CD14-positive monocyte (primary cell): ENCODE measurements at regions not wholly inside any gene's neighbourhood (a gene's known extent, or its start where the extent isn't known, plus 50 kb on each side); places are given as distances from the start of the nearest gene placed in this dataset.

Experiments
- DNase-seq, 3 donors: peaks; one replicate each; pipeline ENCODE4 v3.0.0-alpha.2; 2011 to 2022
- H2AFZ ChIP-seq: 2 replicates; pipeline ENCODE4 v1.6.0; 2012; ENCODE audit warnings: mild to moderate bottlenecking, low read depth, low read length, inconsistent platforms; ENCODE audit not compliant: insufficient read depth, poor library complexity, severe bottlenecking
- H3K27ac ChIP-seq, 2 donors: 1 replicate in 1 of 2; 2 replicates in 1 of 2; pipeline ENCODE4 v1.5.1; 2012 to 2013; ENCODE audit warnings: low read length in 2 of 2, control low read depth in 1 of 2, inconsistent platforms in 1 of 2, low read depth in 1 of 2, mild to moderate bottlenecking in 1 of 2
- H3K27me3 ChIP-seq, 2 donors: one replicate each; pipeline versions ENCODE4 v1.6.0 to v1.6.1; 2011 to 2013; ENCODE audit warnings: low read length in 2 of 2; ENCODE audit not compliant: control insufficient read depth in 2 of 2, insufficient read depth in 2 of 2
- H3K36me3 ChIP-seq, 2 donors: replicated peaks in 1 of 2; 1 replicate in 1 of 2; 2 replicates in 1 of 2; pipeline versions ENCODE4 v1.5.1 to v1.6.1; 2012 to 2013; ENCODE audit warnings: low read length in 2 of 2, control low read depth in 1 of 2, inconsistent platforms in 1 of 2, mild to moderate bottlenecking in 1 of 2; ENCODE audit not compliant: insufficient read depth in 2 of 2, control insufficient read depth in 1 of 2
- H3K4me1 ChIP-seq, 2 donors: 1 replicate in 1 of 2; 2 replicates in 1 of 2; pipeline versions ENCODE4 v1.5.1 to v1.6.1; 2012 to 2013; ENCODE audit warnings: low read length in 2 of 2, control low read depth in 1 of 2, inconsistent platforms in 1 of 2, mild to moderate bottlenecking in 1 of 2, moderate library complexity in 1 of 2; ENCODE audit not compliant: insufficient read depth in 2 of 2, control insufficient read depth in 1 of 2
- H3K4me2 ChIP-seq: replicated peaks from 2 replicates; pipeline ENCODE3; 2012; ENCODE audit warnings: low read length, moderate library complexity, mild to moderate bottlenecking; ENCODE audit not compliant: poor library complexity, severe bottlenecking; ENCODE audit errors: extremely low read depth
- H3K4me3 ChIP-seq, 3 experiments: fragments of 200-600 bp in 1 of 3; sonication (generic) in 1 of 3; replicated peaks in 1 of 3; 1 replicate in 2 of 3; 2 replicates in 1 of 3; pipeline ENCODE4 v1.5.1; 2011 to 2013; ENCODE audit warnings: low read length in 3 of 3, mild to moderate bottlenecking in 3 of 3, control low read depth in 2 of 3, low read depth in 2 of 3, inconsistent platforms in 1 of 3, moderate library complexity in 1 of 3
- H3K79me2 ChIP-seq: 2 replicates; pipeline ENCODE4 v1.6.0; 2012; ENCODE audit warnings: mild to moderate bottlenecking, control low read depth, inconsistent platforms, low read length, moderate library complexity; ENCODE audit not compliant: insufficient read depth
- H3K9ac ChIP-seq: 2 replicates; pipeline ENCODE4 v1.6.0; 2017; ENCODE audit warnings: low read length, mild to moderate bottlenecking; ENCODE audit not compliant: insufficient read depth, poor library complexity, severe bottlenecking
- H3K9me3 ChIP-seq, 2 donors: replicated peaks in 1 of 2; 1 replicate in 1 of 2; 2 replicates in 1 of 2; pipeline versions ENCODE4 v1.5.1 to v1.6.1; 2012 to 2013; ENCODE audit warnings: low read length in 2 of 2, control low read depth in 1 of 2; ENCODE audit not compliant: control insufficient read depth in 1 of 2, insufficient read depth in 1 of 2
- H4K20me1 ChIP-seq: 2 replicates; pipeline ENCODE4 v1.6.0; 2012; ENCODE audit warnings: mild to moderate bottlenecking, low read length, control low read depth, moderate library complexity; ENCODE audit not compliant: insufficient read depth
- H3K27ac Mint-ChIP-seq, 7 donors: one replicate each; pipeline ENCODE4 v1.8.0; 2020; ENCODE audit warnings: mild to moderate bottlenecking in 7 of 7, mixed read lengths in 7 of 7, moderate library complexity in 6 of 7, inconsistent platforms in 2 of 7
- H3K27me3 Mint-ChIP-seq, 3 donors: one replicate each; pipeline ENCODE4 v1.8.0; 2021 to 2022; ENCODE audit warnings: low read depth in 3 of 3, mild to moderate bottlenecking in 3 of 3, mixed read lengths in 3 of 3, moderate library complexity in 3 of 3, inconsistent platforms in 1 of 3
- H3K36me3 Mint-ChIP-seq, 2 donors: one replicate each; pipeline ENCODE4 v1.8.0; 2020; ENCODE audit warnings: mixed read lengths in 2 of 2, inconsistent platforms in 1 of 2, mild to moderate bottlenecking in 1 of 2
- H3K4me1 Mint-ChIP-seq: one replicate; pipeline ENCODE4 v1.8.0; 2020; ENCODE audit warnings: mild to moderate bottlenecking, mixed read lengths
- H3K4me3 Mint-ChIP-seq, 2 donors: one replicate each; pipeline ENCODE4 v1.8.0; 2020; ENCODE audit warnings: mild to moderate bottlenecking in 2 of 2, mixed read lengths in 2 of 2, moderate library complexity in 1 of 2
- H3K9me3 Mint-ChIP-seq, 7 donors: one replicate each; pipeline ENCODE4 v1.8.0; 2020 to 2022; ENCODE audit warnings: mixed read lengths in 7 of 7, mild to moderate bottlenecking in 6 of 7, moderate library complexity in 6 of 7, inconsistent platforms in 2 of 7
- whole genome bisulfite sequencing: methylation state at CpG from one replicate; pipeline ENCODE4 v1.1.5; 2013; ENCODE audit warnings: missing lambda C conversion rate; ENCODE audit not compliant: insufficient coverage; 5-methylcytosine and 5-hydroxymethylcytosine counted together
- intact Hi-C, 2 donors: fragments of 100-400 bp; cut with micrococcal nuclease; formaldehyde crosslinking; loops; one replicate each; pipeline versions ENCODE4 v1.15.0 to v1.15.1; 2023
- TF ChIP-seq, protein P1 (sequence below): fragments of 200-600 bp; IDR thresholded peaks from one replicate; pipeline ENCODE4 v1.8.0; 2022; ENCODE audit warnings: antibody characterized with exemption, mild to moderate bottlenecking

DNA sequence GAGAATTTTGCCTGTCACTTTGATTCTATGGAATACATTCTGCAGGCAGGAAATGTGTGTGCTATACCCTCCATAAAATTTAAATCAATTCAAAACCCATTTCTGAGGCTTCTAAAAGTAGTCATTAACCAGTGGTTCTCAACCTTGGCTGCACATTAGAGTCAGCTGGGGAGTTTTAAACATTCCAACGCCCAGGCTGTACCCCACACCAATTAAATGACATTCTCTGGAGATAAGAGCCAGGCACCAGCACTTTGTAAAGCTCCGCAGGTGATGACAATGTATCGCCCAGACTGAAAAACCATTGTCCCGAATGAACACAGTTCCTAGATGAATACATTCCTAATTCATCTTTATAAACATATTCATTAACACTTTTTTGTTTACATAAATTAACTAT lies 110.6 kb upstream of the MB21D2 start:
- Mint-ChIP-seq H3K4me1 (no peaks in the 10 kb centered on the region), H3K4me3 (no peak overlapping the region), H3K27ac (no peak overlapping the region), H3K27me3 (peaks cover 4 to 7% (median 5%) of the 10 kb centered on the region in 3 donors), H3K9me3 (no peaks in the 10 kb centered on the region), H3K36me3 (no peaks in the 10 kb centered on the region)
- H3K27me3 ChIP-seq = peaks cover 0 to 2% of the 10 kb centered on the region in 2 donors
- H3K9me3 ChIP-seq = no peaks in the 10 kb centered on the region
- no peak overlapping the region for H3K27ac ChIP-seq
- no peak overlapping the region for H3K9ac ChIP-seq
- H4K20me1 ChIP-seq = no peaks in the 10 kb centered on the region
- TF ChIP-seq, protein P1, sequence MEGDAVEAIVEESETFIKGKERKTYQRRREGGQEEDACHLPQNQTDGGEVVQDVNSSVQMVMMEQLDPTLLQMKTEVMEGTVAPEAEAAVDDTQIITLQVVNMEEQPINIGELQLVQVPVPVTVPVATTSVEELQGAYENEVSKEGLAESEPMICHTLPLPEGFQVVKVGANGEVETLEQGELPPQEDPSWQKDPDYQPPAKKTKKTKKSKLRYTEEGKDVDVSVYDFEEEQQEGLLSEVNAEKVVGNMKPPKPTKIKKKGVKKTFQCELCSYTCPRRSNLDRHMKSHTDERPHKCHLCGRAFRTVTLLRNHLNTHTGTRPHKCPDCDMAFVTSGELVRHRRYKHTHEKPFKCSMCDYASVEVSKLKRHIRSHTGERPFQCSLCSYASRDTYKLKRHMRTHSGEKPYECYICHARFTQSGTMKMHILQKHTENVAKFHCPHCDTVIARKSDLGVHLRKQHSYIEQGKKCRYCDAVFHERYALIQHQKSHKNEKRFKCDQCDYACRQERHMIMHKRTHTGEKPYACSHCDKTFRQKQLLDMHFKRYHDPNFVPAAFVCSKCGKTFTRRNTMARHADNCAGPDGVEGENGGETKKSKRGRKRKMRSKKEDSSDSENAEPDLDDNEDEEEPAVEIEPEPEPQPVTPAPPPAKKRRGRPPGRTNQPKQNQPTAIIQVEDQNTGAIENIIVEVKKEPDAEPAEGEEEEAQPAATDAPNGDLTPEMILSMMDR = no peak
- 92% methylated on average over 2 of the region's 4 CpGs for WGBS
- no peak overlapping the region for H3K4me2 ChIP-seq
- no peaks in the 10 kb centered on the region for H3K79me2 ChIP-seq
- H3K36me3 ChIP-seq = no peaks in the 10 kb centered on the region
- no peak for DNase-seq
- intact Hi-C loops = no loop called here
- no peak overlapping the region for H2AFZ ChIP-seq
- no peak overlapping the region for H3K4me3 ChIP-seq
- H3K4me1 ChIP-seq = no peaks in the 10 kb centered on the region

DNA sequence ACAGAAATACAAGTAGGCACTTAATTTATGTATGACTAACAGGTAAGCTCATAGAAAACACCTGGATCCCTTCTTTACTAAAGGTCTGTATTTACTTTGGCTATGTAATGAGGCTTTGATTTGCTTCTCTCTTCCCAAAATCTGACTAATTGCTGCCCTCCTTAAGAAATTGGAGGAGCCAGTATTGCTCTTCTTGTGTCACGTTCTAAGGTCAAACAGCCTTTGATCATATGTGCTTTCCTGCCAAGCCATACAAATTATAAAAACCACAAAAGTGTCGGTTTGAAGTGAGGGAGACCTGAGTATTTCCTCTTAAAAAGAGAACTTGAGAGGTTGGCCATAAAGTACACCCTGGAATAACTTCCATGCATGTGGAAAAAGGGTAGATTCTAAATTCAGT lies 112.1 kb upstream of the MB21D2 start:
- H3K9me3 Mint-ChIP-seq = no peaks in the 10 kb centered on the region
- no peak for DNase-seq
- Histone ChIP-seq H3K27me3 (peaks cover 0 to 2% of the 10 kb centered on the region in 2 donors), H4K20me1 (no peaks in the 10 kb centered on the region), H3K4me2 (no peak overlapping the region), H3K79me2 (no peaks in the 10 kb centered on the region), H3K4me3 (no peak overlapping the region), H2AFZ (no peak overlapping the region), H3K9me3 (no peaks in the 10 kb centered on the region), H3K4me1 (no peaks in the 10 kb centered on the region), H3K27ac (no peak overlapping the region), H3K9ac (no peak overlapping the region), H3K36me3 (no peaks in the 10 kb centered on the region)
- intact Hi-C loops = no loop called here
- H3K4me1 Mint-ChIP-seq = no peaks in the 10 kb centered on the region
- TF ChIP-seq, protein P1 = no peak
- H3K36me3 Mint-ChIP-seq = no peaks in the 10 kb centered on the region
- H3K27ac Mint-ChIP-seq = no peak overlapping the region
- WGBS = no CpG with 5 or more reads among the region's 2 CpGs
- no peak overlapping the region for H3K4me3 Mint-ChIP-seq
- peaks cover 4 to 8% (median 7%) of the 10 kb centered on the region in 3 donors for H3K27me3 Mint-ChIP-seq
